GM13977 (cell line): ENCODE measurements at regions not wholly inside any gene's neighbourhood (a gene's known extent, or its start where the extent isn't known, plus 50 kb on each side); places are given as distances from the start of the nearest gene placed in this dataset.

ENCODE experiments used
- DNase-seq: peaks from one replicate; pipeline ENCODE4 v3.0.0; 2012; ENCODE audit warnings: low spot score
- in situ Hi-C: fragments of 300-500 bp; cut with MboI; formaldehyde crosslinking; loops from one replicate; pipeline ENCODE4 v1.12.0; 2022; ENCODE audit warnings: low sequenced_read_pairs, low pct_unique_long_range_greater_than_20kb, mixed read lengths, inconsistent platforms; ENCODE audit not compliant: unreplicated experiment
- TF ChIP-seq, protein P1 (sequence below): IDR thresholded peaks from 2 replicates; pipeline ENCODE4 v1.5.1; 2012; ENCODE audit warnings: mild to moderate bottlenecking, control low read depth; ENCODE audit not compliant: insufficient read depth; ENCODE audit errors: extremely low read depth, missing control alignments

DNA sequence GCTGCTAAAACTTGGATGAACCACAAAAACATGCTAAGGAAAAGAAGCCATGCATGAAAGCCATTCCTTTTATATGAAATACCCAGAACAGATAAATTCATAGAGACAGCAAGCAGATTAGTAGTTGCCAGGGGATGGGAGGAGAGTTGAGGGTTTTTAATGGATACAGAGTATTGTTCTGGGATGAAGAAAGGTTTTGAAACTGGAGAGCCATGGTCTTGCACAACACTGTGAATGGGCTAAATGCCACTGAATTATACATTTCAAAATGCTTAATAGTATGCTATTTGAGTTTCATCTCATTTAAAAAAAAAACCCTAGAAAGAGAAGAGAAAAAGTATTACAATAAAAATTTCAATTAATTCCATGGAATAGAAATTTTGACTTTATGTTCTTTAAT is 154.3 kb downstream of the GNAT3 start:
- in situ Hi-C loops = no loop called here
- TF ChIP-seq, protein P1, sequence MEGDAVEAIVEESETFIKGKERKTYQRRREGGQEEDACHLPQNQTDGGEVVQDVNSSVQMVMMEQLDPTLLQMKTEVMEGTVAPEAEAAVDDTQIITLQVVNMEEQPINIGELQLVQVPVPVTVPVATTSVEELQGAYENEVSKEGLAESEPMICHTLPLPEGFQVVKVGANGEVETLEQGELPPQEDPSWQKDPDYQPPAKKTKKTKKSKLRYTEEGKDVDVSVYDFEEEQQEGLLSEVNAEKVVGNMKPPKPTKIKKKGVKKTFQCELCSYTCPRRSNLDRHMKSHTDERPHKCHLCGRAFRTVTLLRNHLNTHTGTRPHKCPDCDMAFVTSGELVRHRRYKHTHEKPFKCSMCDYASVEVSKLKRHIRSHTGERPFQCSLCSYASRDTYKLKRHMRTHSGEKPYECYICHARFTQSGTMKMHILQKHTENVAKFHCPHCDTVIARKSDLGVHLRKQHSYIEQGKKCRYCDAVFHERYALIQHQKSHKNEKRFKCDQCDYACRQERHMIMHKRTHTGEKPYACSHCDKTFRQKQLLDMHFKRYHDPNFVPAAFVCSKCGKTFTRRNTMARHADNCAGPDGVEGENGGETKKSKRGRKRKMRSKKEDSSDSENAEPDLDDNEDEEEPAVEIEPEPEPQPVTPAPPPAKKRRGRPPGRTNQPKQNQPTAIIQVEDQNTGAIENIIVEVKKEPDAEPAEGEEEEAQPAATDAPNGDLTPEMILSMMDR = no peak
- DNase-seq = no peak

DNA sequence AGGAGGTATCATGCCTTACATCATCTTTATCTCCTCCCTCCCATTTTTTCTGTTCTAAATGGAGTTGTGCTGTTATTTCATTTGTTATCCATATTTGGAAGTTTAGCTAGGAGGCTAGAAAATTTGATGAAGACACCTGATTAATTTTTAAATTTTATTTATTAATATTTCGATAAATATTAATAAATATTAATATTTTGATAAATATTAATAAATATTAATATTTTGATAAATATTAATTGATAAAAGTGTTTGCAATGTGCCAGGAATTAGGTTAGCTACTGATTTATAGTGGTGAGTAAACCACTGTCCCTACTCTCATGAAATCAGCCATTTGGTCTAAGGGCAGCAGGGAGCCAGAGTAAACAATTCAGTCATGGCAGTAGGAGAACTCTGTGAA is 161.4 kb downstream of the GNAT3 start:
- TF ChIP-seq, protein P1 = no peak
- in situ Hi-C loops = no loop called here
- DNase-seq = no peak

DNA sequence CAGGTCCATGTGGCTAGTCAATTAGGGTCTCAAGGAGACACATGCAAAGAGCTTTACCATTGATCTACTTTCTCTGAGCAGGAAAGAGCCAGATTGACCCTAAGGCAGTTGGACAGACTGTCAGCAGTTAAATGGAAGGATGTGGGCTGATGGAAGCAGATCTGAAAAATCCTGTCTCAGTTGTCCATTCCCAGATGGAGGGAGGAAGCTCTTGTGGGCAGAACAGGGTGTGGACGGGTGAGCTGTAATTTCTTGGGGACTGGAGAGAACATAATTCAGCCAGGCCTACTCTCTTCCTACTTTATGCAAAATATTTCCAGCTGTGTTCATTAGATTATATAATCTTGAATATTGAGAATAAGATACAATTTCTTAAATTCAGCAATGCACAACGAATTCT is 163.6 kb downstream of the GNAT3 start:
- TF ChIP-seq, protein P1 = no peak
- DNase-seq = no peak
- in situ Hi-C loops = no loop called here

DNA sequence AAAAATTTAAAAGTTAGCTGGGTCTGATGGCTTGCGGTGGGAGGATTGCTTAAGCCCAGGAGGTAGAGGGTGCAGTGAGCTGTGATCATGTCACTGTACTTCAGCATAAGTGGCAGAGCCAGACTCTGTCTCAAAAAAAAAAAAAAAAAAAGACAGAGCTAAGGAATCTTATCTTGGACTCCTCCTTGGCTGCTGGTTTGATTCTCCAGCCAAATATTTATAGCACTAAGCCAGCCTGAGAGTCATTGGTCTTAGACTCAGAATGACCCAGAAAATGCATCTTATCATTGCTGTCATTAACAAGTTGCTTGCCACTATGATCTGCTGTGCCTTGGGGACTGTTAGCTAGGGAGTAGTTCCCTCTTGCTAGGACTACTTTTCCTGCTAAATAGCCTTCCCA is 164.7 kb downstream of the GNAT3 start:
- DNase-seq = no peak
- in situ Hi-C loops = no loop called here
- TF ChIP-seq, protein P1 = no peak

DNA sequence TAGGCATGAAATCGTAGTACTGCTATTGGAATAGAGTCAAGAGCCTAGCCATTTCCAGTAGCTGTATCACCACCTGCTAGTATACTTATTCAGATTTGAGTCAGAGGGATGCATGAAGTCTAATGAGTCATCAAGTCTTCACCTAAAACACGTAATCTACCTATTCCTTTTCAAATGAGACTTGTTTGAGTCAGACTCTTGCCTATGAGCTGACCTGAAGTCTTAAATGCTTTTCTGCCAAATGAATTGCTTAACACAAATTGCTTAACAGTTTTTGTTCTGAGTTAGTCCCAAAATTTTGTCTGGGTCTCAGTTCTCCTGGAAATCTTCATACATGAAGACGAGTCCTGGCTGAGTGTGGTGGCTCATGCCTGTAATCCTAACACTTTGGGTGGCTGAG is 165.2 kb downstream of the GNAT3 start:
- DNase-seq = no peak
- TF ChIP-seq, protein P1 = no peak
- in situ Hi-C loops = no loop called here

DNA sequence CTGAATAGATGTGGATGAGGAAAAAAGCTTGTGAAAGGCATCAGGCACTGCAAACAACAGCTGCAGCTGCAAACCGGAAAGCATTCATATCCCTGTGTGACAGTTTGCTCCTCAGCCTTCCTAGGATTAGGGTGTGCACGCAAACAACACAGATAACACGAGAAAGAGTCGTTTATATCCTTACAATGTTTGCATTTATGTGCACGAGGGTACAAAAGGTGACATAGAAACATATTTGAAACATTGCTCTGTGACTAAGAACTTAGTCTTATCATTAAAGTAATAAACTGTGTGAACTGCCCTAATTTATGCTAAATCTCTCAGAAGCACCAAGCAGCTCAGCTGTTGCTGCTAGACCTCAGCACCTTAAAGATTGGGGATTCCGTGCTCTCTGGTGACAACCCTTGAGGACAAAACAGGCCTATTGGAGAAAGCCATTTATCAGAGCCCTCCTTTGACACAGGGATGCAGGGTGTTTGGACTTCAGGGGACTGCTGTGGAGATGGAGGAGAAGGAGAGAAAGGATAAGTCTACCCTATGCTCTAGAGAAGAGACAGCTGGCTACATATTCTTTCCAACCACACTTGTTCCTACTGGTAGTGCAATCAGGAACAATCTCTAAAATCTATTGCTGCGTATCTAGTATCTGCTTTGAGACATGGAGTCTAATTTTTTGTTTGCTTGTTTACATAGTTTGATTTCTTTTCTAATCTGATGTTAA is 176.2 kb downstream of the GNAT3 start:
- TF ChIP-seq, protein P1 = no peak
- in situ Hi-C loops = no loop called here
- DNase-seq = no peak
